ENCODE measurements at regions not wholly inside any gene's neighbourhood (a gene's known extent, or its start where the extent isn't known, plus 50 kb on each side); places are given as distances from the start of the nearest gene placed in this dataset.
"Not testable (repeated sequence)": the region's sequence is repeated elsewhere in the genome, so short reads cannot be mapped to it uniquely, and the experiment has no call there.

DNA sequence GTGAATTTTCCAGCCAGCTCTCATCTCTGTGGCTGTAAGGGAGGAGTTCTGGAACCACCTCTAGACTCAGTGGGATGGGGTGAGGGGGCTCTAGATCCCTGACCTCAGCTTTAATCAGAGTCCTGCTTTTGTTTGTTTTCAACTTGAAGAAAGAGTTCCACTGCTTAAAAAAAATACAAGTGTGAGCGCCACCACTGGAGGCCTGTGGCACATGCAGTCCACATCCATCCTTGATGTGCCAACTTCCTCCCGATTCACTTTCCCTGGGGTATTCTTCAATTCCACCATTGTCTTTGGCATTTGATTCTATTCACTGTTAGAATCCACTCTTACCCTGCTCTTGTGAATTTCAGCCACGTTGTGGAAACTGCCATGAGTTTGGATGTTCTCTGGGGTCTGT, 62.4 kb upstream of the GJB6 start:
- H3K36me3 ChIP-seq (ENCODE audit: insufficient read depth, low read length) = no peaks in the 10 kb centered on the region
- no peaks in the 10 kb centered on the region for H3K27me3 ChIP-seq (ENCODE audit: insufficient read depth, low read length, poor library complexity, severe bottlenecking)
- H3F3A ChIP-seq (ENCODE audit: low read depth) = no peaks in the 10 kb centered on the region
- H3K4me3 ChIP-seq (ENCODE audit: low read length, poor library complexity, severe bottlenecking) = no peak overlapping the region
- no peaks in the 10 kb centered on the region for H3K9me2 ChIP-seq (replicated peaks; ENCODE audit: low read depth, low read length)
- H4K20me1 ChIP-seq (ENCODE audit: insufficient read depth, low read length, poor library complexity, severe bottlenecking) = no peaks in the 10 kb centered on the region
- no peak overlapping the region for H2AFZ ChIP-seq (ENCODE audit: low read length)
- H3K9me3 ChIP-seq (ENCODE audit: insufficient read depth, low read depth, low read length) = no peaks in the 10 kb centered on the region
- no peaks in the 10 kb centered on the region for H3K79me2 ChIP-seq (ENCODE audit: insufficient read depth, low read length)
- peak; percentile 47 for TF ChIP-seq CTCF (conservative IDR thresholded peaks at IDR 0.05; ENCODE audit: low read length)
- no peak for TF ChIP-seq EZH2phosphoT487 (IDR thresholded peaks at IDR 0.05; ENCODE audit: borderline replicate concordance)
- H3K4me1 ChIP-seq (ENCODE audit: insufficient read depth, low read length, poor library complexity, severe bottlenecking) = no peaks in the 10 kb centered on the region
- H3K9ac ChIP-seq (ENCODE audit: low read depth, low read length, poor library complexity, severe bottlenecking) = no peak overlapping the region
- H3K4me2 ChIP-seq (ENCODE audit: low read depth, low read length, poor library complexity, severe bottlenecking) = no peak overlapping the region

GRCh38 chr13:20292301-20292700, 60.2 kb upstream of the GJB6 start:
- H3K9ac ChIP-seq (ENCODE audit: low read depth, low read length, poor library complexity, severe bottlenecking); H3K4me2 ChIP-seq (ENCODE audit: low read depth, low read length, poor library complexity, severe bottlenecking); H3K36me3 ChIP-seq (ENCODE audit: insufficient read depth, low read length); H4K20me1 ChIP-seq (ENCODE audit: insufficient read depth, low read length, poor library complexity, severe bottlenecking); H3K4me3 ChIP-seq (ENCODE audit: low read length, poor library complexity, severe bottlenecking); H3K9me2 ChIP-seq (replicated peaks; ENCODE audit: low read depth, low read length); H3F3A ChIP-seq (ENCODE audit: low read depth); H3K79me2 ChIP-seq (ENCODE audit: insufficient read depth, low read length); H3K27me3 ChIP-seq (ENCODE audit: insufficient read depth, low read length, poor library complexity, severe bottlenecking); H2AFZ ChIP-seq (ENCODE audit: low read length); H3K4me1 ChIP-seq (ENCODE audit: insufficient read depth, low read length, poor library complexity, severe bottlenecking); H3K9me3 ChIP-seq (ENCODE audit: insufficient read depth, low read depth, low read length): not testable (repeated sequence)

GRCh38 chr13:20291675-20292074, 59.6 kb upstream of the GJB6 start:
- no peaks in the 10 kb centered on the region for H3K4me1 ChIP-seq (ENCODE audit: insufficient read depth, low read length, poor library complexity, severe bottlenecking)
- H3K9me3 ChIP-seq (ENCODE audit: insufficient read depth, low read depth, low read length) = no peaks in the 10 kb centered on the region; the same call in 1 of the 2 replicates
- no peak overlapping the region for H2AFZ ChIP-seq (ENCODE audit: low read length)
- H3K4me3 ChIP-seq (ENCODE audit: low read length, poor library complexity, severe bottlenecking) = no peak overlapping the region
- H4K20me1 ChIP-seq (ENCODE audit: insufficient read depth, low read length, poor library complexity, severe bottlenecking) = no peaks in the 10 kb centered on the region
- no peaks in the 10 kb centered on the region for H3F3A ChIP-seq (ENCODE audit: low read depth)
- H3K9ac ChIP-seq (ENCODE audit: low read depth, low read length, poor library complexity, severe bottlenecking) = no peak overlapping the region
- no peak overlapping the region for H3K4me2 ChIP-seq (ENCODE audit: low read depth, low read length, poor library complexity, severe bottlenecking)
- TF ChIP-seq EZH2phosphoT487 (IDR thresholded peaks at IDR 0.05; ENCODE audit: borderline replicate concordance) (no peak), CTCF (conservative IDR thresholded peaks at IDR 0.05; ENCODE audit: low read length) (no peak)
- H3K27me3 ChIP-seq (ENCODE audit: insufficient read depth, low read length, poor library complexity, severe bottlenecking) = no peaks in the 10 kb centered on the region
- no peaks in the 10 kb centered on the region for H3K36me3 ChIP-seq (ENCODE audit: insufficient read depth, low read length)
- no peaks in the 10 kb centered on the region for H3K9me2 ChIP-seq (replicated peaks; ENCODE audit: low read depth, low read length)
- H3K79me2 ChIP-seq (ENCODE audit: insufficient read depth, low read length) = no peaks in the 10 kb centered on the region

GRCh38 chr13:20291037-20291436, 58.9 kb upstream of the GJB6 start:
- H3K79me2 ChIP-seq (ENCODE audit: insufficient read depth, low read length) = no peaks in the 10 kb centered on the region
- no peaks in the 10 kb centered on the region for H3K27me3 ChIP-seq (ENCODE audit: insufficient read depth, low read length, poor library complexity, severe bottlenecking)
- H3K4me2 ChIP-seq (ENCODE audit: low read depth, low read length, poor library complexity, severe bottlenecking) = no peak overlapping the region
- H4K20me1 ChIP-seq (ENCODE audit: insufficient read depth, low read length, poor library complexity, severe bottlenecking) = no peaks in the 10 kb centered on the region
- no peaks in the 10 kb centered on the region for H3F3A ChIP-seq (ENCODE audit: low read depth)
- H2AFZ ChIP-seq (ENCODE audit: low read length) = no peak overlapping the region
- TF ChIP-seq EZH2phosphoT487 (IDR thresholded peaks at IDR 0.05; ENCODE audit: borderline replicate concordance) = no peak
- no peak overlapping the region for H3K9ac ChIP-seq (ENCODE audit: low read depth, low read length, poor library complexity, severe bottlenecking)
- no peaks in the 10 kb centered on the region for H3K36me3 ChIP-seq (ENCODE audit: insufficient read depth, low read length)
- peaks cover 4% of the 10 kb centered on the region; the same call in 1 of the 2 replicates for H3K9me3 ChIP-seq (ENCODE audit: insufficient read depth, low read depth, low read length)
- no peak overlapping the region for H3K4me3 ChIP-seq (ENCODE audit: low read length, poor library complexity, severe bottlenecking)
- no peaks in the 10 kb centered on the region for H3K9me2 ChIP-seq (replicated peaks; ENCODE audit: low read depth, low read length)
- no peaks in the 10 kb centered on the region for H3K4me1 ChIP-seq (ENCODE audit: insufficient read depth, low read length, poor library complexity, severe bottlenecking)
